GM19328 (cell line): ENCODE measurements at regions not wholly inside any gene's neighbourhood (a gene's known extent, or its start where the extent isn't known, plus 50 kb on each side); places are given as distances from the start of the nearest gene placed in this dataset.
"Not testable (repeated sequence)": the region's sequence is repeated elsewhere in the genome, so short reads cannot be mapped to it uniquely, and the experiment has no call there.

Experiments used
- ATAC-seq: cut with Tn5 transposase; IDR thresholded peaks from one replicate; pipeline ENCODE4 v1.9.1; 2021; ENCODE audit warnings: mild to moderate bottlenecking, moderate library complexity; ENCODE audit not compliant: unreplicated experiment

DNA sequence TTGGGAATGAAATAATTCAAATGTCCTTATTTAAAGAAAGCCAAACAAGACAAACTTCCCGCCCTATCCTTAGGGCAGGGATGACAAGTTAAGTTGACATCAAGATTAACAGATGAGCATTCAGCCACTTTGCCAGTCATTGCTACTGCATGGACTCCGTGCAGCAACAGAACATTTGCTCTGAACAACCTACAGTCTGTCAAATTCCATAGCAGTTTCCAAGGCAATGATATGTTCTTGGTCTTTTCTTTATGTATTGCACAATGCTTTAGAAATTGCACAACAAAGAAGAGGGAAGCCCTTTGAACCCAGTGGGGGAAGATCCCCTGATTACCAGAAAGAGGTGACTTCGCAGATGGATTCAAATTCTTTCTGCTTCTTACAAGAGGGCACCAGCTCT is 269.8 kb downstream of the BCAT1 start:
- ATAC-seq, result no peak

DNA sequence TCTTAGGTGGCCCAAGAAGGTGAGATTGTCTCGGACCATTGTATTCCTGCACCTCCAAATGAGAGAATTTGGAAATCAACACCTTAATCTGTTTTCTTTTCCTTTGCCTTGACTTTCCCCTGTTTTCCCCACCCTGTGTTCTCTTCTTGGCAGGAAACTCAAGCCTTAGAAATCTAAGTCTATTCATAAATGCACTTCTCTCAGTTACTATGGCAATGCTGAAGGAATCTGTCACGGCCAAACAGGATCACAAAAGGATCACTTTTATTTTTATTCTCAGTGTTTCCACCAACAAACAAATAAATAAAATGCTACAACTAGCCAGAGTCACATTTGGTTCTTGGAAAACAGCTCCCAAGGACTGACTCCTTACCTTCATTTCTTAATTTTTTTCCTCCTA is 270.5 kb downstream of the BCAT1 start:
- no peak for ATAC-seq

DNA sequence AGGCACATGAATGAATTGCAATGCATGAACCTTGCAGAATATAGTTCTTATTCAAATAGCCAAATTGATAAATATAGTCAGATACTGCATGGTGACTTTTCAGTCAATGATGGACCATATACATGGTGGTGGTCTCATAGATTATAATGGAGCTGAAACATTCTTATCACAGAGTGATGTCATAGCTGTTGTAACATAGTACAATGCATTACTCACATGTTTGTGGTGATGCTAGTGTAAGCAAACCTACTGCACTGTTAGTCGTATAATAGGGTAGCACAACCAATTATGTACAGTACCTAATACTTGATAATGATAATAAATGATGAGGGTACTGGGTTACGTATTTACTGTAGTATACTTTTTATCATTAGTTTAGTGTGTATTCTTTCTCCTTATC is 280.3 kb downstream of the BCAT1 start:
- ATAC-seq, result no peak

DNA sequence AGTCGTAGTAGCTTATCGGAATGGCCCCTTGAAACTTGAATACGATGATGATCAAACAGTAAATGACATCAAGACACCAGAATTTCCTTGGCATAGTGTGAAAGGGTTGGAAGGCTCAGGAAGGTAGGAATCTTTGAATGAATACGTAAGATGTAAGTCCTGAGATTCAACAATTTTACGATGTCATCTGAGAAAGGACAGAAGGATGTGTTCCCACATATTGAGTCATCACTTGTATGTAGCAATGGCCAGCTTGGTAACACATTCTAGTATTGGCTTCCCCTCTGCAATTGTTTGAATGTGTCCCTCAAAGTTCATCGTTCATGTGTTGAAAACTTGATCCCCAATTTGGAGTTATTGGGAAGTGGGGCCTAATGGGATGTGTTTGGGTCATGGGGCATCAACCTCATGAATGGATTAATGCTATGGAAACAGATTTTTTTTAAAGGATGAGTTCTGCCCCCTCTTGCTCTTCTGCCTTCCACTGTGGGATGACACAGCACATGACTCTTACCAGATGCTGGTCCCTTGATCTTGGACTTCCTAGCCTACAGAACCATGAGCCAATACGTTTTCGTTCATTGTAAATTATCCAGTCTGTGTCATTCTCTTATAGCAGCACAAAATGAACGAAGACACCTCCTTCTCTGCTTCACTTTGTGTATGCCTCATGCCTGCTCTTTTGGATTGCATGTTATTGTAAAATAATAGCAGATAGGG is 284.6 kb downstream of the BCAT1 start:
- no peak for ATAC-seq

DNA sequence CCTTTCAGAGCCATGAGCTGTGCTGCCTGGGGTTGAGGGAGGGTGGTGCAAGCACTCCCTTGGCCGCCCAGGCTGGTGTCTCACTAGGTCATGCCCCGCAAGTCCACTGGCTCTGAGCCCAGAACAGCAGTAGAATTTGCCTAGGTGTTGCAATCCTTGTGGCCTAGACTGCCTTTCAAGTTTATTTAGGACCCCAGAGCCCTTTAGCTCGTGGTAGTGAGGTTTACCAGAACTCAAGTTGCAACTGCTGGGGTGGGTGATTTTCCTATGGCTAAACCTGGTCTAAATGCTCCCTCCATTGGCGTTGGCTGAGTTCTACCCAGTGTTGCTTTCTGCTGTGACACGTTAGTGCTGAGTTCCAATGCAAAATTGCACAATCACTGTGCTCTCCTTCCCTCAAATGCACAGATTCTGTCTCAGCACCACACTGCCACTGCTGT is 287.2 kb downstream of the BCAT1 start:
- ATAC-seq, result no peak

DNA sequence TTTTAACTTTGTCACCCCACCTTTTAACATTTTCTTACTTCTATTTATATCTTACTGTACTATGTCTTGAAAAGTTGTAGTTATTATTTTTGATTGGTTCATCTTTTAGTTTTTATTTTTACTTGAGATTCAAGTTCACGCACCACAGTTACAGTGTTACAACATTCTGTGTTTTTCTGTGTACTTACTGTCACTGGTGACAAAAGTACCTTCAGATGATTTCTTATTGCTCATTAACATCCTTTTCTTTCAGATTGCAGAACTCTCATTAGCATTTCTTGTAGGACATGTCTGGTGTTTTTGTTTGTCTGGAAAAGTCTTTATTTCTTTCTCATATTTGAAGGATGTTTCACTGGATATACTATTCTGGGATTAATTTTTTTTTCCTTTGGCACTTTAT is 289.9 kb downstream of the BCAT1 start:
- no peak for ATAC-seq

DNA sequence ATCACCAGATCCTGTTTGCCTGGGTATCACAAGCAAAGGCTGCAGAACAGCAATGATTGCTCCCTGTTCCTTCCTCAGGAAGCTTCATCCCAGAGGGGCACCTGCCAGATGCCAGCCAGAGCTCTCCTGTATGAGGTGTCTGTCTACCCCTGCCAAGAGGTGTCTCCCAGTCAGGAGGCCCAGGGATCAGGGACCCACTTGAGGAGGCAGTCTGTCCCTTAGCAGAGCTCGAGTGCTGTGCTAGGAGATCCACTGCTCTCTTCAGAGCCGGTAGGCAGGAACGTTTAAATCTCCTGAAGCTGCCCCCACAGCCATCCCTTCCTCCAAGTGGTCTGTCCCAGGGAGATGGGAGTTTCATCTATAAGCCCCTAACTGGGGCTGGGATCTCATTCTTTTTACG is 294.6 kb downstream of the BCAT1 start:
- ATAC-seq, result not testable (repeated sequence)

DNA sequence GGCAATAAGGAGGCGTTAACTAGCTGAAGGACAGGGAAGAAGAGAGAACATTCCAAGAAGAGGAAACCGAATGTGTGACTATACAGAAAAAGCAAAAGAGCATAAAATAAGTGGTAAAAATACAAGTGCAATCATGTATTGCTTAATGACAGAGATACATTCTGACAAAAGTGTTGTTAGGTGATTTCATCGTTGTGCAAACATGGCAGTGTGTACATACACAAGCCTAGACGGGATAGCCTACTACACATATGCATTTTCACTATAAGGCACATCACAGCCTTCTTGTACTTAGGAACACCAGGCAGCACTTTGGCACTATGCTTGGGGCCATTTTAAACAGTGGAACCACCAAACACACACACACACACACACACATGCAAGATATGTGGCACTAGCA is 299.3 kb downstream of the BCAT1 start:
- ATAC-seq, result no peak

DNA sequence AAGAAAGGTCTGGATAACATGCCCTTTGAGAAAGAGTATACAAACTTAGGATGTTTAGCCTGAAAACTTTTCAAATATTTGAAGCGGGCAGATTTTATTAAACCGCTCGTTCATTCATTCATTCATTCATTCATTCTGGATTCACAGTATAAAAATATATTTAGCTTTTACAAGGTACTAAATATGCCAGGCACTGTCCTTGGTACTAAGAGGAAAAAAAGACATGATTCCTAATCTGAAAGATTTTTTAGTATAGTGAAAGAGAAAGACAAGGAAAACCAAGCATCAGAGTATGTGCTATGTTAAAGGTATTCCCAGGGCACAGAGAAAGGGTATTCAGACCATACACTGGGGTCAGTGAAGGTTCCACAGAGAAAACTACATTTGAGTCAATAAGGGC is 299.7 kb downstream of the BCAT1 start:
- ATAC-seq, result no peak

DNA sequence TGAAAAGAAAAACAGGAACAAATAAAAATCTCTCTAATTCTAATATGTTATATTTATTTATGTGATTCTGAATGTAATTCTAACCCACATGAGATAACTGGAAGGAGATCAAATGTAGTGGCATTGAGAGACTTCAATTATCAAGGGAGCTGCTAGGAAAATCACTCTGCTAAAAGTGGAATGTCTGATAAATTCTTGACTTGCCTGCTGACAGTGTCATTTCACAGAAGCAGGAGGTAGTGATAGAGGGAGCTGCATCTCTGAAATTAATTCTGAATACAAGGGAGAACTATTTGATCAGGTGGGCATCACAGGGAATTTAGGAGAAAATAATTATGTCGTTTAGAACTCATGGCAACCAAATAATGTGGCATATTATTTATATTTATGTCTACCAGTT is 303.6 kb downstream of the BCAT1 start:
- ATAC-seq, result no peak

DNA sequence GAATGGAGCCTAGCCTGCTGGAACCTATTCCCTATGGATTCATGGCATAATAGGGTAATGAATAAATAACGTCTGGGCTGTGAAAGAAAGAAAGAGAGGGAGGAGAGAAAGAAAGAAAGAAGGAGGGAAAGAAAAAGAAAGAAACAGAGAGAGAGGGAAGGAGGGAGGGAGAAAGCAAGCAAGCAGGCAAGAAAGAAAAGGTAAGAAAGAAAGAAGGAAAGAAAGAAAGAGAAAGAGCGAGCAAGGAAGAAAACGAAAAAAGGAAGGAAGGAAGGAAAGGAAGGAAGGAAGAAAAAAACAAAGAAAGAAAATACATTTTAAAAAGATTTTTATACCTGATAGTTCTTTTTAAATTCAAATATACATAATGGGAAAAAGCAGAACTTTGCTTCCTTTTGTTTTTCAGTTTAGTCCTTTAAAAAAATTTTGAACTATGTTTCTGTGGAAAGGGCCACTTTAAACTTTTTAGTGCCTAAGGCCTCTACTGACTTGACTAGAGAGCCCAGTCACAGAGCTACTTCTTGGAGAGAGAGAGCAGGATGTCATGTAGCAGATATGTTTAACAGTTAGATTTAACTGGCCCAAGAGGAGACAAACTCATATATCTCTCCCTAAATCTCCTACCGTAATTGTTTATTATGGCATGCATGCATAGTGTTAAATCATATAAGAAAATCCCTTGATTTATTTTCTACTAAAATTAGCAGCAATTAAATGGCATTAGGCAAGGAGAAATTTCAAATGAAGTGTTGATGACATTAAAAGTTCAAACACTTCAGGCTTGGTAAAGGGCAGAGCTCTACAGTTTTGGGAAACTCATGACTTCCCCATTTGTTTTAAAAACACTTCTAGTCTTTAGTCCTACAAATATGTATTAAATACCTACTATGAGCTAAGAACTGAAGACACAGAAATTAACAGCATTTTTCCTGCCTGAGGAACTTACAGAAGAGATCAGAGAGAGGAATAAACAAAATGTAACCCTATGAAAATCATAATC is 305.5 kb downstream of the BCAT1 start:
- no peak for ATAC-seq

DNA sequence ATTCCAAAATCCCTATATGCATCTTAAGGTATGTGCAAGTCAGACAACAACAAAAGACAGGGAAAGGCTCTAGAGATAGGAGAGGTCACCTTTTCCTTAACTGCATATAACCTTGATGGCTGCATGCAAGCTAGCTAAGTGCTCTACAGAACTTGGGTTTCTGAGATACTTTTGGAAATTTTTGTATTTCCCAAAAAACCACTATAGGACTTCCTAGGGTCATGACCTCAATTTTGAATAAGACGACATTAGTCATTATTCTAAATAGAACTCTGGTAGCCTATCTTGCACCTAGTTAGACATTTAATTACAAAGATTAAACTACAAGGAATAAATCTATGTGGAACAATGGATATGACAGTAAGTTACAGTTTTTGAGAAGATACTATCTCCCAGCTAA is 309.3 kb downstream of the BCAT1 start:
- ATAC-seq, result no peak

DNA sequence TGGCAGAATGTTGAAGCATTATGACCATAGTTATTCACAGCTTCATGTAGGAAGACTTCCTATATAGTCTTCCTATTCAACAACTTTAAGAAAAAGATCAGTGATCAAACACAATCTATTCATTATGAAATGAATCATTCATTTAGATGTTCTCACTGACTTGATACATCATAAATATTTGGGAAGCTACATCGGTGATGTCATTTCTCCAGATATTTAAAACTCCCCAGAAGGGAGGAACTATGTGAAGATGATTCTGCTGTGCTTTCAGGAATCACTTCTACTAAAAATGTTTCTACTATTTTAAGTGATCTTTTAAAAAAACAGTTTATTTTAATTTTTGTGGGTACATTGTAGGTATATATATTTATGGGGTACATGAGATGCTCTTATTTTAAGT is 316.4 kb downstream of the BCAT1 start:
- no peak for ATAC-seq

DNA sequence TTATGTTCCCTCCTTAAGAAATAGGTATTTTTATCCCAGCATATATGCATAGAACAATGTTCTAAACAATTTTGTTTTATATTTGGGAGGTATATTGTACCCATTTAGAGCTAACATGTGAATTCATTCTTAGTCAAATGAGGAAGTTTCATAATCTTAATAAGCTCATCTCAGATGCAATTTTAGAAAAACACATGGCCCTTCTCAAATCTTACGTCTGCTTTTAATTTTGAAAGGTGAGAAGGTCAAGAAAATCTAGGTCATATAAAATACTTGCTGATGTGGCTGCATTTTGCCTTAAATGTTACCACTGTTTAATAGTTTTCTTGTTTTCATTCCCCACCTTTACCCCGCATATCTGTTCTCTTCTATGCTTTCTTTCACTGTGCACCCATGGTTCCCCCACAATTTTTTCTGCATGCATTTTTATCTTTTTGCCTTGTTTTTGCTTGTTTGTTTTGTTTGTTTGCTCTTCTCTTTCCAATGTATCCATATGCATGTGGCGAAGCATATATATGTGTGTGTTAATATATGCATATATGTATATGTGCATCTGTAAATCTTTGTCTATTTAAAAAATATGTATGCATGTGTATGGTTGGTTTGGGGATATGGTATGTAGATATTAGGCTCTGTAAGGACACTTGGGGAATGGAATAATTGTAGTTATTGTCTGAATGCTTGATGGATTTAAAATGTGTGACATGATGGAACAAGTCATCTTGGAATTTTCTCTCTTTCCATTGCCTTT is 317.1 kb downstream of the BCAT1 start:
- ATAC-seq, result no peak

DNA sequence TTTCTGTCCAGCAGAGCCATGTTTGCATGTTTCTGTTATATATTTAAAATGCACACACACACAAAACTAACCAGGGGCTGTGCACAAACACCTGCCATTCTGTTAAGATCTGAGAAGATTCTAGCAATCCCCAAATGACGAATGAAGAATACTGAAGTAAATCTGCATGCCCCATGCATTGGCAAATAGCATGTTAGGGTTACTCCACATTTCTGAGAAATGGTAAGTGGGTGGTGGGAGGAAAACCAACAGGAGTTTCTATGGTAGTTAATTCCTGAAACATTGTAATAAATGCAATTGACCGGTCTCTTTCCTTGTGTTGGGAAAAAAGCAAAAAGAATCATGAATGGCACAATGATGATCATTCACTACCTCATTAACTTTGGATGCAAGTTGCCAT is 318.0 kb downstream of the BCAT1 start:
- ATAC-seq, result no peak

DNA sequence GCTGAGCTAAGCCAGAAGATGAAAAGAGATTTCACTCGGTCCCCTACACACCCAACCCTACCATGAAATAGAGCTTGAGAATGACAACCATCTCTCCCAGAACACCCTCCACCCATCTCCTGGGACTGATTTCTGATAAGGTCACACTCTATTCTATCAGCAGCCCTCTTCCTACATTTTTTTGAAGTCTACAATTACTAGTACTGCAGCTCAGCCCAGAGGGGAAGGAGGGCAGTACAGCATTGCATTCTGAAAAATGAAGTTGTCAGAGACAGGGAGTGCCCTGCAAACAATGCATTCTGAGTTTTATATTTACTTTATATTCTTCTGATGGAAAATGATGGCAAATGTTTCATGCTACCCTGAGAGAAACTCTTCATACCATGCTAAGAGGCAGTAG is 318.5 kb downstream of the BCAT1 start:
- no peak for ATAC-seq

DNA sequence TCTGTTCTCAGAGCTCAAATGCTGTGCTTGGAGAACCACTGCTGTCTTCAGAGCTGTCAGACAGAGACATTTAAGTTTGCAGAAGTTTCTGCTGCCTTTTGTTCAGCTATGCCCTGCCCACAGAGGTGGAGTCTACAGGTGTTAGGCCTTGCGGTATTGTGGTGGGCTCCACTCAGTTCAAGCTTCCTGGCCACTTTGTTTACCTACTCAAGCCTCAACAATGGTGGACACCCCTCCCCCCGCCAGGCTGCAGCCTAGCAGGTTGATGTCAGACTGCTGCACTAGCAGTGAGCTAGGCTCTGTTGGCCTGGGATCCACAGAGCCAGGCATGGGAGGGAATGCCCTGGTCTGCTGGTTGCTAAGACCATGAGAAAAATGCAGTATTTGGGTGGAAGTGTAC is 323.8 kb downstream of the BCAT1 start:
- ATAC-seq, result no peak

DNA sequence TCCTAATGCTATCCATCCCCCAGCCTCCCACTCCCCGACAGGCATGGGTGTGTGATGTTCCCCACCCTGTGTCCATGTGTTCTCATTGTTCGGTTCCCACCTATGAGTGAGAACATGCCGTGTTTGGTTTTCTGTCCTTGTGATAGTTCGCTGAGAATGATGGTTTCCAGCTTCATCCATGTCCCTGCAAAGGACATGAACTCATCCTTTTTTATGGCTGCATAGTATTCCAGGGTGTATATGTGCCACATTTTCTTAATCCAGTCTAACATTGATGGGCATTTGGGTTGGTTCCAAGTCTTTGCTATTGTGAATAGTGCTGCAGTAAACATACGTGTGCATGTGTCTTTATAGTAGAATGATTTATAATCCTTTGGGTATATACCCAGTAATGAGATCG is 328.9 kb downstream of the BCAT1 start:
- ATAC-seq, result not testable (repeated sequence)

DNA sequence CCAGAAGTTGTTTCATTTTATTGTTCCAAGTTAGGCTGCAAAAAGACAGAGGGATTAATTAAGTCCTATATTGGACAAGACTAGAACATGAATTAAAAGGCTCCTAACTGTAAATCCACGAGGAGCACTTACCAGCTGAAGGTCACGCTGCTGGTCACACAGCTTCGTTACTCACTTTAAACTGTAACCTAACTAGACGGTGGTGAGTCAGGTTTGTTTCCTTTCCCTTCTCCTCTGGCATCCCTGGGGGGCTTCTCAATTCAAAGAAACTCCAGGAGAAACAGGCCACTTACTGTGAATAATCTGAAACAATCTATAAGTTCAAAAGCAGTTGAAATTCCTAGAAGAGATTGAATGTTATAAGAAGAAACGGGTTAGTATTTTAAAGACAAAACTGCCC is 331.4 kb downstream of the BCAT1 start:
- ATAC-seq, result no peak

DNA sequence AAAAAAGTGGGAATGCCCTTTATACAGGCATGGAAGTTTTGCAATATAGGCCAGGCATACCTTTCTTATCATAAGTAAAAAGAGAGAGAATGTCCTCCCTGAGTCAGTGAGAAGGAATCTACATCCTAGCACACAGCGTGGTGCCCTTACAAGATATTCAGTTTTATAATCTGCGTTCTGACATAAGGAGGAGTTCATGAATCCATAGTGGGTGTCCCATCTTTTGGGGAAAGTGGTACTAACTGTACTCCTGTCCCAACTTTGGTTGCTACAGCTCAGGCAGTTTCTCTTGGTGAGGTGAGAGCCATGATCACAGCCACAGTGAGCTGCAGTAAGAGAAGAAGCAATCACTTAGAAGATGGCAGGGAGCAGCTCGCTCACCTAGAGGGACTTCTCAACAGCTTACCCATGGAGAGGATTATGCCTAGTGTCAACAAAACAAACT is 332.9 kb downstream of the BCAT1 start:
- no peak for ATAC-seq

DNA sequence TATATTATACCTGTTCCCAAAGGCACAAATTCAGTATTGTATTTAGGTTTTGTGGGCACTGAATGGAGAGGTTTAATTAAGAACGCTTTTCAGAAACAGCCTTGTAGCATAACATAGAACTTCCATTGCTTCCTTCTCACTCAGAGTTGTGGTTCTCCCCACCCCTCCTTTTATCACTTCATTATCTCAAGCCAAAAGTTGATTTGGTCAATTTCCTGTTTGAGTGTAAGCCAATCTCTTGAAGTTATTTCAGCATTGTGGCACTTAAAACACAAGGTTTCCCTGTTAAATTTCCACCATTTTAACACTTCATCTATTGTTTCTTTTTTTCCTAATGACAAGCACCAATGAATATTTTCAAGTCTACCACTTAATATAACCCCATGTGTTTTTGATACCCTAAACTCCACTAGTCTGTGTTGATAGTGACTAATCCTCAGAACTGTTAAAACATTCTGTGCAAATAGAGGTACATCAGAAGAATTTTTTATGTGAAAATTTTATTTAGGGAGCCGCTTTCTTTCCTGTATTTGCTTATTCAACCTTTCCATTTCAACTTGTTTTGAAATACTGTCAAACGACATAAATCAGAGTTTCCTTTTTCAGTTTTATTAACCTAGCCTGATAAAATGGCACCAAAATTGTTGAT is 340.1 kb downstream of the BCAT1 start:
- ATAC-seq, result no peak
